Adipocyte (in vitro differentiated cells): ENCODE measurements at regions not wholly inside any gene's neighbourhood (a gene's known extent, or its start where the extent isn't known, plus 50 kb on each side); places are given as distances from the start of the nearest gene placed in this dataset.
A peak's percentile ranks its signal among the peaks of the same experiment; 100 is the strongest.

Source experiments
- DNase-seq: peaks from one replicate; pipeline ENCODE4 v3.0.0-alpha.2; 2015; ENCODE audit warnings: low read depth
- H3K27me3 ChIP-seq: replicated peaks from 2 replicates; pipeline ENCODE4 v1.7.0; 2013; ENCODE audit warnings: mild to moderate bottlenecking, low read length, moderate library complexity; ENCODE audit not compliant: control insufficient read depth, insufficient read depth
- H3K36me3 ChIP-seq: 2 replicates; pipeline ENCODE4 v1.7.0; 2013; ENCODE audit warnings: low read length, mild to moderate bottlenecking, moderate library complexity; ENCODE audit not compliant: control insufficient read depth, insufficient read depth, severe bottlenecking
- H3K4me1 ChIP-seq: 2 replicates; pipeline ENCODE4 v1.7.0; 2013; ENCODE audit warnings: mild to moderate bottlenecking, low read length, moderate library complexity; ENCODE audit not compliant: control insufficient read depth, insufficient read depth
- H3K4me3 ChIP-seq: 2 replicates; pipeline ENCODE4 v1.7.0; 2013; ENCODE audit warnings: mild to moderate bottlenecking, low read length, moderate library complexity
- H3K9ac ChIP-seq: 2 replicates; pipeline ENCODE4 v1.7.0; 2013; ENCODE audit warnings: mild to moderate bottlenecking, low read length, moderate library complexity
- H3K9me3 ChIP-seq: 2 replicates; pipeline ENCODE4 v1.7.0; 2013; ENCODE audit warnings: mild to moderate bottlenecking, low read length, moderate library complexity; ENCODE audit not compliant: control insufficient read depth

DNA sequence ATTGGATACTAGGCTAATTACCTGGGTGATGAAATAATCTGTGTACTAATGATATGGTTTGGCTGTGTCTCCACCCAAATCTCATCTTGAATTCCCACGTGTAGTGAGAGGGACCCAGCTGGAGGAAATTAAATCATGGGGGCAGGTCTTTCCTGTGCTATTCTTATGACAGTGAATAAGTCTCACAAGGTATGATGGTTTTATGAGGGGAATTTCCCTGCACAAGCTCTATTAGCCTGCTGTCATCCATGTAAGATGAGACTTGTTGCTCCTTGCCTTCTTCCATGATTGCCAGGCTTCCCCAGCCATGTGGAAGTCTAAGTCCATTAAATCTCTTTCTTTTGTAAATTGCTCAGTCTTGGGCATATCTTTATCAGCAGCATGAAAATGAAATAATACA lies 394.1 kb upstream of the SYT4 start:
- Histone ChIP-seq H3K4me3 (no peak overlapping the region), H3K9ac (no peak overlapping the region), H3K36me3 (no peaks in the 10 kb centered on the region), H3K27me3 (no peaks in the 10 kb centered on the region), H3K4me1 (no peaks in the 10 kb centered on the region), H3K9me3 (no peaks in the 10 kb centered on the region)
- DNase-seq, result no peak

DNA sequence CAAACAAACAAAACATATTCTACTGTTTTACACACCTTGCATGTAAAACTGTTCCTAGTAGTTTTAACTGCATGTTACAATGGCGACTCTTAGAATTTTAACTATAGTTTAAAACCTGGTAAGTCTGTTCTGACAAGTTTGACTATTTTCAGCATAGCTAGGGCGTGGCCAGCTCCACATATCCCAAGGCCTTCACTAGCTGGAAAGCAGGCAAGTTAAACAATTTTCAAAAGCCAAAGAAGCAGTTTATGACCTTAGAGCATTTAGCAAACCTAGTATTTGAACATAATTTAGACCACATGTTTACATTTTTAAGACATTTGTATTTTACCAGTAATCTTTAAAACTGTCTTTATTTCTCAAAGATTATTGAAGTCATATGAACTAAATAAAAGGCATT lies 402.8 kb upstream of the SYT4 start:
- no peak overlapping the region for H3K9ac ChIP-seq
- H3K4me1 ChIP-seq, result no peaks in the 10 kb centered on the region
- no peak overlapping the region for H3K4me3 ChIP-seq
- no peaks in the 10 kb centered on the region for H3K36me3 ChIP-seq
- peak; percentile 74 for DNase-seq
- no peaks in the 10 kb centered on the region for H3K27me3 ChIP-seq
- H3K9me3 ChIP-seq, result no peaks in the 10 kb centered on the region

- Histone ChIP-seq H3K4me1 (no peaks in the 10 kb centered on the region), H3K27me3 (no peaks in the 10 kb centered on the region), H3K9ac (no peak overlapping the region), H3K4me3 (no peak overlapping the region), H3K36me3 (no peaks in the 10 kb centered on the region), H3K9me3 (no peaks in the 10 kb centered on the region)
- DNase-seq, result no peak
Observed at GRCh38 chr18:43681661-43682060, 404.4 kb upstream of the SYT4 start.

- no peaks in the 10 kb centered on the region for H3K9me3 ChIP-seq
- DNase-seq, result no peak
- H3K9ac ChIP-seq, result no peak overlapping the region
- H3K4me1 ChIP-seq, result no peaks in the 10 kb centered on the region
- no peaks in the 10 kb centered on the region for H3K36me3 ChIP-seq
- no peaks in the 10 kb centered on the region for H3K27me3 ChIP-seq
- H3K4me3 ChIP-seq, result no peak overlapping the region
Observed at GRCh38 chr18:43682196-43682595, 404.9 kb upstream of the SYT4 start.

- DNase-seq, result no peak
- no peak overlapping the region for H3K9ac ChIP-seq
Observed at GRCh38 chr18:43686709-43687108, 409.4 kb upstream of the SYT4 start.

GRCh38 chr18:43692099-43692690 lies 414.9 kb upstream of the SYT4 start:
- DNase-seq, result peak; percentile 30
- no peak overlapping the region for H3K4me3 ChIP-seq
- H3K27me3 ChIP-seq, result no peaks in the 10 kb centered on the region
- no peak overlapping the region for H3K9ac ChIP-seq
- no peaks in the 10 kb centered on the region for H3K36me3 ChIP-seq
- H3K4me1 ChIP-seq, result peaks cover 9% of the 10 kb centered on the region
- peaks cover 8% of the 10 kb centered on the region for H3K9me3 ChIP-seq

More at GRCh38 chr18:43686709-43687108, 409.4 kb upstream of the SYT4 start:
- peaks cover 8% of the 10 kb centered on the region for H3K9me3 ChIP-seq
- H3K27me3 ChIP-seq, result no peaks in the 10 kb centered on the region
- H3K4me3 ChIP-seq, result no peak overlapping the region
- no peaks in the 10 kb centered on the region for H3K36me3 ChIP-seq
- peaks cover 5% of the 10 kb centered on the region for H3K4me1 ChIP-seq

DNA sequence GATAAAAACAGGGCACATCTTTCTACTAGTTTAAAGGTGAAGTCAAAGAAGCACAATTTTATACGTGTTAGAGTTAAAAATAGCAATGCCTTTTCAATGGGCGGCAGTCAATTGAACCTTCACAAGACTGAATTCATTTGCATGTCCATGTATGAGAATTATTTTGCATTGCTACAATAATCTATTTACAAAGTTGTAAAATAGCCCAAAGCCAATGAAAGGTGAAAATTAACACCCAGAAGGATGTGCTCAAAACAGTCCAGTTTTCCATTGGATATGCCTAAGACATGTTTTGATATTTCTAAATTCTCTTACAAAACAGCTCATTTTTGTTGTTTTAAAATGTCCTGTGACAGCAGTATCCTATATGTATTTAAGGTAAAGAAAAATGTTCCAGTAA lies 425.1 kb upstream of the SYT4 start:
- Histone ChIP-seq H3K9ac (no peak overlapping the region), H3K4me3 (no peak overlapping the region), H3K27me3 (no peaks in the 10 kb centered on the region), H3K4me1 (no peaks in the 10 kb centered on the region), H3K9me3 (no peaks in the 10 kb centered on the region), H3K36me3 (no peaks in the 10 kb centered on the region)
- DNase-seq, result no peak

- H3K4me1 ChIP-seq, result no peaks in the 10 kb centered on the region
- DNase-seq, result peak; percentile 46
Observed at GRCh38 chr18:43703050-43703449, 425.8 kb upstream of the SYT4 start.

GRCh38 chr18:43705850-43706249 lies 428.6 kb upstream of the SYT4 start:
- H3K27me3 ChIP-seq, result no peaks in the 10 kb centered on the region
- H3K36me3 ChIP-seq, result no peaks in the 10 kb centered on the region
- no peak overlapping the region for H3K4me3 ChIP-seq
- H3K9me3 ChIP-seq, result no peaks in the 10 kb centered on the region
- no peaks in the 10 kb centered on the region for H3K4me1 ChIP-seq
- no peak for DNase-seq
- H3K9ac ChIP-seq, result no peak overlapping the region

More at GRCh38 chr18:43703050-43703449, 425.8 kb upstream of the SYT4 start:
- H3K9me3 ChIP-seq, result no peaks in the 10 kb centered on the region
- H3K36me3 ChIP-seq, result no peaks in the 10 kb centered on the region
- H3K9ac ChIP-seq, result no peak overlapping the region
- no peak overlapping the region for H3K4me3 ChIP-seq
- H3K27me3 ChIP-seq, result no peaks in the 10 kb centered on the region

DNA sequence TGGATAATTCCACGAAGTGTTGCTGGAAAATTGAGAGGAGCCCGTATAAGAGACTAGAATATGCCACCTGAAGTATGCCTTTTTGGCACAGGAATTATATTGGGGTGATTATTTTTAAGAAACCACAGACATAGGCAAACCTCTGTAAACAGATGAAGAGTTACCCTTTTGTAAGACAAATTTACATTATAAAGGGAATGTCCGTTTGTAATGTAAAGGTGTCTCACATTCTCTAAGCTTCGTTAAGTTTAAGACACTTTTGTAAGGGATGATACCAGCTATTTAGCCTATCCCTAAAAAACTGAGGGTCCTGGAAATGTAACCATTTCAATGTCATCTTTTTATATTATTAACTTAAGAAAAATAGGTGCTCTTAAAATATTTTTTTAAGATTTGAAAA lies 432.8 kb upstream of the SYT4 start:
- no peaks in the 10 kb centered on the region for H3K9me3 ChIP-seq
- no peak for DNase-seq
- no peaks in the 10 kb centered on the region for H3K36me3 ChIP-seq
- no peaks in the 10 kb centered on the region for H3K4me1 ChIP-seq
- H3K9ac ChIP-seq, result no peak overlapping the region
- no peaks in the 10 kb centered on the region for H3K27me3 ChIP-seq
- H3K4me3 ChIP-seq, result no peak overlapping the region

GRCh38 chr18:43714343-43715010 lies 437.2 kb upstream of the SYT4 start:
- H3K9me3 ChIP-seq, result no peaks in the 10 kb centered on the region
- no peaks in the 10 kb centered on the region for H3K36me3 ChIP-seq
- no peak overlapping the region for H3K9ac ChIP-seq
- H3K4me3 ChIP-seq, result no peak overlapping the region
- H3K4me1 ChIP-seq, result no peaks in the 10 kb centered on the region
- no peak for DNase-seq
- no peaks in the 10 kb centered on the region for H3K27me3 ChIP-seq
